ENCODE measurements at regions not wholly inside any gene's neighbourhood (a gene's known extent, or its start where the extent isn't known, plus 50 kb on each side); places are given as distances from the start of the nearest gene placed in this dataset.
"Not testable (repeated sequence)": the region's sequence is repeated elsewhere in the genome, so short reads cannot be mapped to it uniquely, and the experiment has no call there.

DNA sequence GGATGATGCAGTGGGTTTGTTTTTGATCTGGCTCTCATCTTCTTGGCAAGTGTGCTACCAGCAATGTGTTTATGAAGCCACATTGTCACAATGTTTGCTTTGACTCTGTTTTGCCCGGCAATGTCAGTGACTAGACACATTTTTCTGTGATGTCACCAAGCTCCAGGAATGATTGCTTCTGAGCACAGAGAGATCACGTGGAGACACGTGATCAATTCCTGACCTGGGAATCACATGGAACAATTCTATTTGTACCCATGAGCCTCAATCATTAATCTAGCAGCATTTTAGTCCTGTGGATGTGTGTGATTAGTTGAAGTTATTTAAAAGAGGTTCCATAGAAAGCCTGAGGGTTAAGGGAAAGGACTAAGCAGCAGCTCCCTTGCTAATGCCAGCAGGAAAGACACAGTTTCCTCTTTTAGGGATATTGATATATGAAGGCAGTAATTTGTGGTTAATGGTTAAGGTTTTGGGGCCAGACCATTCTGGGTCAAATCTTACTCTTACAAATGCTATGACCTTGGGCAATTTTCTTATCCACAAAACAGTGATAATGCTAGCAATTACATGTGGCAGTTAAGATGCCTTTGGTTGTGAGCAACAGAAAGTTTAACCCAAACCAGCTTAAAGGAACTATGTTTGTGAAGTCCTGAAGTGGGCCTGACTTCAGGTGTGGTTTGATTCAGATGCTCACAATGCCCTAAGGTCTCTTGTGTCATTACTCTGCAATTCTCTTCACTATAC lies 59.0 kb downstream of the FASLG start:
- in situ Hi-C loops (cut with HindIII; ENCODE audit: low sequenced_read_pairs): loop anchor here (25.0 kb wide), 1 partner anchor 256 kb away; no protein-coding TSS in a partner anchor

- in situ Hi-C loops (cut with HindIII; ENCODE audit: low sequenced_read_pairs): loop anchor here (25.0 kb wide), 1 partner anchor 257 kb away; no protein-coding TSS in a partner anchor
These were observed 60.2 kb downstream of the FASLG start for GRCh38 chr1:172719066-172719627.

DNA sequence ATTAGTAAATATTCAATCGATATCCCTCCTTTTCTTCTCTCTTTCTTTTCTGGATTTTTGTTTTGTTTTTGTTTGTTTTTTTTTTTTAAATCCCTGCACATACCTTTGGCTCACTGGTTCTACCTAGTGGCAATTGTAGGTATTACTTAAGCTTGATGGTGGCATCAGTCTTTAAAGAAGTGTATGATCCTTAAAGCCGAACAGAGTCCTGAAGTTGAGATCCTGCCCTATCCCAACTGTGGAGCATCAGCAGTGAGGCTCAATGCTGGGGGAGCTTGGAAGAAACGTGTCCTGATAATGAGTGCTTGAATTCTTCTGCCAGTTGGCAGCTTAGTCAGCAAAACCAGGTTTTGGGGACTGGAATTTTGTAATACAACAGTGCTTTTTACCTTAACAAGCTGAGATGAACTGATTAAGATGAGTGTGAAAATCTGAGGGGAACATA lies 60.8 kb downstream of the FASLG start:
- in situ Hi-C loops (cut with HindIII; ENCODE audit: low sequenced_read_pairs): loop anchor here (25.0 kb wide), 1 partner anchor 257 kb away; no protein-coding TSS in a partner anchor

DNA sequence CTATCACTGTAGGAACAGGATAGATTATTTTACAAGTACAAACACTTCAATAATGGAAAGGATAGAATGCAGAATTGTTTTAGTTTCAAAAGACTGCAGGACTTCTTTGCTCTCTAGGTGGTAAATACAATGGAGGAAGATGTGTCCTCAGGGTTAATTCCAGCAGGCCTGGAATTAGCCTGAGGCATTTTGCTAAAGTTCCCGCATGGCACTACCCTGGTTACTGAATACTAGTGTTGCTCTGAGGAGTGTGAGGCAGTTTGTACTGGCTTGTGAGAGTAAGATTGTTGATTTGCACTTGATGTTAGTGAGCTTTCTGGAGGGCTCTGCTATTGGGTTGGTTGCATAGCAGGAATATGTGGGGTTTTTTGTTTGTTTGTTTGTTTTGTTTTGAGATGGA lies 61.4 kb downstream of the FASLG start:
- in situ Hi-C loops (cut with HindIII; ENCODE audit: low sequenced_read_pairs): loop anchor here (25.0 kb wide), 1 partner anchor 258 kb away; no protein-coding TSS in a partner anchor

DNA sequence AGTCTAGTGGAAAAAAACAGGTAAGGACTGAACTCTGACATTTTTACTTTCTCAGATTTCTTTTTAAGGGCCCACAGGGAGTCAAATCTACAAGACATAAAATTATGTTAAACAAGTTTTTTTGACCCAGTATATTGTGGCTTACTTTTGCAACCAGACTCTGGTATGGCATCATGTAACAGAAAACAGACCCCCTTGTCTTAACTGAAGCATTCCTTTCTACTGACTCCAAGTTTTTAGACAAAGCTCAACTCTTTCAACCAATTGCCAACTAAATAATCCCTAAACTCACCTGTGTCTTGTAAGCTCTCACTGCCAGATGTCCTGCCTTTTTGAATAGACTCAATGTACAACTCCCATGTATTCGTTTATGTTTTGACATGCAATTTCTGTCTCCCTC lies 64.3 kb downstream of the FASLG start:
- in situ Hi-C loops (cut with HindIII; ENCODE audit: low sequenced_read_pairs): loop anchor here (25.0 kb wide), 1 partner anchor 261 kb away; no protein-coding TSS in a partner anchor

DNA sequence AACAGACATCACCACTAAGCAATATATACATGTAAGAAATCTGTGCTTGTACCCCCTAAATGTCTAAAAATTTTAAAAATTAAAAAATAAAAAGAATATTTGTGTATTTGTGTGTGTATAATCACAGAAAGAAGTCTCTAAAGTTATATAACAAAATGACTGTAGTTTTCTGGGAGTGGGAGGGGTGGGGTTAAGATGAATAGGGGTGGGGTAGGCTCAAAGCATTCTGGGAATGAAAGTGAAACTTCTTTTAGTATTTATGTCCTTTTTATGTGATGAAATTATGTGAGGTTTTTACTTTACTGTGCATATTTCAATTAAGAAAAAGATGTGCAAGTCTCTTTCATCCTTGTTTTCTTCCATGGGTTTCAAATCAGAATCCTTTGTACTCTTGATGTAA lies 65.3 kb downstream of the FASLG start:
- in situ Hi-C loops (cut with HindIII; ENCODE audit: low sequenced_read_pairs): loop anchor here (25.0 kb wide), 1 partner anchor 262 kb away; no protein-coding TSS in a partner anchor

DNA sequence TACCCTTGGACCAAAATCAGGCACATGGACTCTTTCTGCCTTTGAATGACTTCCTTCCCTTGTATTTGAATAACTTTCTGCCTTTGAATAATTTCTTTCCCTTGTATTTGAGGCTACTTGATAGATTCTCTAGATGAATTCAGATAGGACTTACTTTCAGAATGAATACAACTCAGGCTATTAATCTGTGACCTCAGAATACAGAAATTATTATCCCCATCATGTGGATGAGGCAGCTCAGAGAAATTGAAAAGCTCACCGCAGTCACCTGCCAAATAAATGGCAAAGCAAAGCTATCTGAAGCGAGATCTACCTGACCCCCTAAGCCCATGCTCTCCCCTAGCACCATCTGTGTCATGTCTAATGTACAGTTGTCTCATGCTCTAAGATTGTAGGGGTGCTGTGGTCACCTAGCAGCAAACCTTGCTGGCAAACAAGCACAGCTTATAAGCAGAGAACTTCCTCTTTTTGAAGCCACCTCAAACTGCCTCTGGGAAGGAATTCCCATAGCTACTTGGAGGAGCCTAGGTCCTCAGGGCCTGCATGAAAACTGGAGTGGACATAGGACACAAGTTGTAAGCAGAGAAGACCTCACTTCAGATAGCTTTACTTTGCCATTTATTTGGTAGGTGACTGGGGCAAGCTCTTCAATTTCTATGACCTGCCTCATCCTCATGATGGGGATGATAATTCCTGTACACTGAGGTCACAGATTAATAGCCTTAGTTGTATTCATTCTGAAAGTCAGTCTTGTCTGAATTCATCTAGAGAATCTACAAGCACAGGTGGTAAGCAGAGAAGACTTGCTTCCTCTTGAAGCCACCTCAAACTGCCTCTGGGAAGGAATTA lies 66.1 kb downstream of the FASLG start:
- in situ Hi-C loops (cut with HindIII; ENCODE audit: low sequenced_read_pairs): loop anchor here (25.0 kb wide), 1 partner anchor 263 kb away; no protein-coding TSS in a partner anchor

- in situ Hi-C loops (cut with HindIII; ENCODE audit: low sequenced_read_pairs): no loop called here
These were observed 67.8 kb downstream of the FASLG start for GRCh38 chr1:172726740-172727139.

- in situ Hi-C loops (cut with HindIII; ENCODE audit: low sequenced_read_pairs): no loop called here
These were observed 68.5 kb downstream of the FASLG start for GRCh38 chr1:172727275-172727857.

- in situ Hi-C loops (cut with HindIII; ENCODE audit: low sequenced_read_pairs): no loop called here
These were observed 69.2 kb downstream of the FASLG start for GRCh38 chr1:172727956-172728603.

GRCh38 chr1:172728705-172729104 lies 69.8 kb downstream of the FASLG start:
- in situ Hi-C loops (cut with HindIII; ENCODE audit: low sequenced_read_pairs): not testable (repeated sequence)

DNA sequence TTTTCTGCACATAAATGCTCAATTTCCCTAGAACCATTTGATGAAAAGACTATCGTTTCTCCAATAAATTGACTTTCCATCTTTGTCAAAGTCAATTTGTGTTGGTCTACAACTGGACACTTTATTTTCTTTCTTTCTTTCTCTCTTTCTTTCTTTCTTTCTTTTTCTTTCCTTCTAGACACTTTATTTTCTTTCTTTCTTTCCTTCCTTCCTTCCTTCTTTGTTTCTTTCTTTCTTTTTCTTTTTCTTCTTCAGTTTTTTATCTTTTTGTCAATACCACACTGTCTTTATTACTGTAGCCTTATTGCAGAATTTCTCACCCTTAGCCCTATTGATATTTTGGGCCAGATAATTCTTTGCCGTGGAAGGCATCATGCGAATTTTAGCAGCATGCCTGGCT lies 73.5 kb downstream of the FASLG start:
- in situ Hi-C loops (cut with HindIII; ENCODE audit: low sequenced_read_pairs): no loop called here

DNA sequence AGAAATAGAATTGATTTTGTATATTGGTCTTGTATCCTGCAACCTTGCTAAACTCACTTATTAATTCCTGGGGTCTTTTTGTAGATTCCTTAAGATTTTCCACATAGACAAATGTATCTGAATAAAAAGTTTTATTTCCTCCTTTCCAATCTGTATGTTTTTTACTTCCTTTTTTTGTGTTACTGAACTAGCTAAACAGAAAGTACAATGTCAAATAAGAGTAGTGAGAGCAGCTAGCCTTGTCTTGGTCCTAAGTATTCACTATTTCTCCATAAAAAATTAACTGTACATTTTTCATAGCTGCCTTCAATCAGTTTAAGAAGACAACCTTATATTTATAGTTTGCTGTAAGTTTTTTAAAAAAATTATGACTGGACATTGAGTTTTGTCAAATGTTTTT lies 74.9 kb downstream of the FASLG start:
- in situ Hi-C loops (cut with HindIII; ENCODE audit: low sequenced_read_pairs): no loop called here

- in situ Hi-C loops (cut with HindIII; ENCODE audit: low sequenced_read_pairs): no loop called here
These were observed 79.5 kb downstream of the FASLG start for GRCh38 chr1:172738389-172738788.

DNA sequence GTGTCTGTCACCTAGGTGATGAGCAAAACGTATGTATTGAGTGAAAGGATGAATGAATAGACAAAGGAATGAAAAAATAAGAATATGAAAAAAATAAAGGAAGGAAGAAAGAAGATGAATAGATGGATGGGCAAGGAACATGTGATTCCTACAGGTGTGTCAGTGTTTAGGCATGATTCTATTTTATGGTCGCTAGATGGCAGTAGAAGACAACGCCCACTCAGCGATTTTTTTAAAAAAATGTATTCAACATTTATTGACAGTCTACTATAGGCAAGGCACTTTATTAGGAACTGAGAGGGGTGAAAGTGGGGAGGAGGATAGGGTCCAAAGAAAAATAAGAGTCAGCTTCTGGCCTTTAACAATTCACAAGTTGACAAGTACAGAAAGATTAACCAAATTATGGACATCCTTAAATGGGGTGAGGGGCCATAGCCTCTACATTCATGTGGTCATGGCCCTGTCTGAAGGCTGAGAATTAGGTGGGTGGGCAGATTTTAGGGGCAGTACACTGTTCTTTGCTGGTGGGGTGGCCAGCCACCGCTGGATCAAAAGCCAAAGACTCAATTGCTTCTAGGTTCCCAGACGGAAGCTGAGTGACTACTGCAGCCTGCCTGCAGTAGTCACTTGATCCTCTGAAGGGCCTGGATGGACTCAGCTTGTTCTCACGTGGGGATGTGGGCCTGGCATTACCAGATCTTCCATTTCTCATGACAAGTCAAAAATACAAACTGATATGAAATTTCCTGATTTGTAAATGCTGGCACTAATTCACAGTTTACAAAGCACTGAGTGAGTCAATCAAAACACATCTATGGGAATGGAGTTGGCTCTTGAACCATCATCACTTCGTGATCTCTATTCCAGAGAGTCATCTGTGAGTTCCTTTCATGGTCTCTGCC lies 83.9 kb downstream of the FASLG start:
- in situ Hi-C loops (cut with HindIII; ENCODE audit: low sequenced_read_pairs): no loop called here

DNA sequence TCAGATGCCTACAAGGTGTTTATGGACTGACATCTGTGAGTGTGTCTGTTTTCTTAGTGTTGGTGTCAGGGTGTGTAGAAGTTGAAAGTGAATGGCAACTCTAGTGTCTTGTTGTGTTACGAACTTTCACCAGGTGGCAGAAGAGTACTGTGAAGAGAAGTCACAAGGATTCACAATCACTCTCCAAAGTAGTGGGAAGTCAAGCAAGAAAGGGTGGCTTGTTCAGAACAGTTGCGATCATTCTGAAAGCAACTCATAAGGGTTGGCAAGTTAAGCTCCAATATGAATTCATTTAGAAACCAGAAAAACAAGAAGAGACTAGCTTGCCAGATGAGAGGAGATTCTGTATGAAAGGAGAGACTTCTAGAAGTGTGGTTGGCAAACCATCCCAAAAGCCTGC lies 86.1 kb downstream of the FASLG start:
- in situ Hi-C loops (cut with HindIII; ENCODE audit: low sequenced_read_pairs): no loop called here

- in situ Hi-C loops (cut with HindIII; ENCODE audit: low sequenced_read_pairs): no loop called here
These were observed 87.4 kb downstream of the FASLG start for GRCh38 chr1:172746091-172746949.

DNA sequence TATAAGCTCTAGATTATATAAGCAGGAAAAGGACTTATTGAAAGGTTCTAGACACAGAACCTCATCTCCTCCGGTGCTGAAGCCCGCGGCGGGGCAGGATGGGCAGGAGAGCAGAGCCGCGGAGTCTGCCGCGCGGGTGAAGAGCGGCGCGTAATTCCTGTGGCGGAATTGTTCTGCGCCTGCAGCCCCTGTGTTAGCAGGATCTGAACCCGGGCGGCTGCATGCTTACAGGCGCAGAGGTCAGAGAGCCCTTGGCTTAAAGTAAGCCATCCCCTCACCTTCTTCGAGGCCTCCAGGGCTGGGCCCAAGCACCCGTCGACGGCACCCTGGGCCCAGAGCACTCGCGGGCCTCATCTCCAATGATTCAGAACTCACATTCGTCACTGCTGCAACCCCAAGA lies 89.3 kb downstream of the FASLG start:
- in situ Hi-C loops (cut with HindIII; ENCODE audit: low sequenced_read_pairs): no loop called here

Data from endothelial cell of hepatic sinusoid (primary cell).